ENCODE measurements at regions not wholly inside any gene's neighbourhood (a gene's known extent, or its start where the extent isn't known, plus 50 kb on each side); places are given as distances from the start of the nearest gene placed in this dataset.

DNA sequence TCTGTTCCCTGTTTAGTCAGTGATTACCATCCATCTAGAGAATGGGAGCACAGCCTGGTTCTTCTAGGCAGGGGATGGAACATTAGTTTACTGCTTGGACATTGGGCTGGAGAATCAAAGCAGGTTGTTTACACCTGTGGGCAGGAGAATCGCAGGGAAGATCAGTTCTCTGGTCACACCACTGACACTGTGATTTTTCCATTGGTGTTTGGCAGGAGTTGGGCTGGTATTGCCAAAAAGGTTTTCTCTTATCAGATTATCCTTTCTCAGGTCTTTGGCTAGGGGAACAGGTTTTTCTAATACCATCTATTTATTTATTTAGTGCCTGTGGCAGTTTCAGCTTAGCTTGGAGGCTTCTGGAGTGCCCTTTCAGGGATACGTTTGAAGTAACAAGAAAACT lies 219.3 kb upstream of the GRIN3A start:
- Histone ChIP-seq H3K79me2 (replicated peaks; ENCODE audit: insufficient read depth, low read length) (no peaks in the 10 kb centered on the region), H3K4me2 (ENCODE audit: low read length) (no peak overlapping the region), H3K9me2 (ENCODE audit: insufficient read depth, low read length) (no peaks in the 10 kb centered on the region), H3K27ac (ENCODE audit: low read length) (no peak overlapping the region), H3K36me3 (ENCODE audit: insufficient read depth, low read length) (no peaks in the 10 kb centered on the region), H3K9me3 (ENCODE audit: low read length) (no peaks in the 10 kb centered on the region), H2AFZ (ENCODE audit: low read depth, low read length) (no peak overlapping the region), H4K20me1 (ENCODE audit: insufficient read depth) (no peaks in the 10 kb centered on the region), H3K9ac (ENCODE audit: low read length) (no peak overlapping the region), H3F3A (ENCODE audit: insufficient read depth, low read length, poor library complexity, severe bottlenecking) (no peaks in the 10 kb centered on the region), H3K4me3 (ENCODE audit: low read length) (no peak overlapping the region), H3K27me3 (ENCODE audit: insufficient read depth, low read depth, low read length) (no peaks in the 10 kb centered on the region)
- TF ChIP-seq, protein P1, sequence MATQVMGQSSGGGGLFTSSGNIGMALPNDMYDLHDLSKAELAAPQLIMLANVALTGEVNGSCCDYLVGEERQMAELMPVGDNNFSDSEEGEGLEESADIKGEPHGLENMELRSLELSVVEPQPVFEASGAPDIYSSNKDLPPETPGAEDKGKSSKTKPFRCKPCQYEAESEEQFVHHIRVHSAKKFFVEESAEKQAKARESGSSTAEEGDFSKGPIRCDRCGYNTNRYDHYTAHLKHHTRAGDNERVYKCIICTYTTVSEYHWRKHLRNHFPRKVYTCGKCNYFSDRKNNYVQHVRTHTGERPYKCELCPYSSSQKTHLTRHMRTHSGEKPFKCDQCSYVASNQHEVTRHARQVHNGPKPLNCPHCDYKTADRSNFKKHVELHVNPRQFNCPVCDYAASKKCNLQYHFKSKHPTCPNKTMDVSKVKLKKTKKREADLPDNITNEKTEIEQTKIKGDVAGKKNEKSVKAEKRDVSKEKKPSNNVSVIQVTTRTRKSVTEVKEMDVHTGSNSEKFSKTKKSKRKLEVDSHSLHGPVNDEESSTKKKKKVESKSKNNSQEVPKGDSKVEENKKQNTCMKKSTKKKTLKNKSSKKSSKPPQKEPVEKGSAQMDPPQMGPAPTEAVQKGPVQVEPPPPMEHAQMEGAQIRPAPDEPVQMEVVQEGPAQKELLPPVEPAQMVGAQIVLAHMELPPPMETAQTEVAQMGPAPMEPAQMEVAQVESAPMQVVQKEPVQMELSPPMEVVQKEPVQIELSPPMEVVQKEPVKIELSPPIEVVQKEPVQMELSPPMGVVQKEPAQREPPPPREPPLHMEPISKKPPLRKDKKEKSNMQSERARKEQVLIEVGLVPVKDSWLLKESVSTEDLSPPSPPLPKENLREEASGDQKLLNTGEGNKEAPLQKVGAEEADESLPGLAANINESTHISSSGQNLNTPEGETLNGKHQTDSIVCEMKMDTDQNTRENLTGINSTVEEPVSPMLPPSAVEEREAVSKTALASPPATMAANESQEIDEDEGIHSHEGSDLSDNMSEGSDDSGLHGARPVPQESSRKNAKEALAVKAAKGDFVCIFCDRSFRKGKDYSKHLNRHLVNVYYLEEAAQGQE (IDR thresholded peaks at IDR 0.05; ENCODE audit: borderline replicate concordance) = no peak
- TF ChIP-seq, protein P2, sequence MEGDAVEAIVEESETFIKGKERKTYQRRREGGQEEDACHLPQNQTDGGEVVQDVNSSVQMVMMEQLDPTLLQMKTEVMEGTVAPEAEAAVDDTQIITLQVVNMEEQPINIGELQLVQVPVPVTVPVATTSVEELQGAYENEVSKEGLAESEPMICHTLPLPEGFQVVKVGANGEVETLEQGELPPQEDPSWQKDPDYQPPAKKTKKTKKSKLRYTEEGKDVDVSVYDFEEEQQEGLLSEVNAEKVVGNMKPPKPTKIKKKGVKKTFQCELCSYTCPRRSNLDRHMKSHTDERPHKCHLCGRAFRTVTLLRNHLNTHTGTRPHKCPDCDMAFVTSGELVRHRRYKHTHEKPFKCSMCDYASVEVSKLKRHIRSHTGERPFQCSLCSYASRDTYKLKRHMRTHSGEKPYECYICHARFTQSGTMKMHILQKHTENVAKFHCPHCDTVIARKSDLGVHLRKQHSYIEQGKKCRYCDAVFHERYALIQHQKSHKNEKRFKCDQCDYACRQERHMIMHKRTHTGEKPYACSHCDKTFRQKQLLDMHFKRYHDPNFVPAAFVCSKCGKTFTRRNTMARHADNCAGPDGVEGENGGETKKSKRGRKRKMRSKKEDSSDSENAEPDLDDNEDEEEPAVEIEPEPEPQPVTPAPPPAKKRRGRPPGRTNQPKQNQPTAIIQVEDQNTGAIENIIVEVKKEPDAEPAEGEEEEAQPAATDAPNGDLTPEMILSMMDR (IDR thresholded peaks at IDR 0.05; ENCODE audit: poor library complexity, severe bottlenecking) = no peak
- TF ChIP-seq MXI1 (conservative IDR thresholded peaks at IDR 0.05; ENCODE audit: poor library complexity, severe bottlenecking) (no peak), TAF1 (IDR thresholded peaks at IDR 0.05; ENCODE audit: low read depth) (no peak), EZH2 (IDR thresholded peaks at IDR 0.05; ENCODE audit: borderline replicate concordance, insufficient read depth, low read length, poor library complexity, severe bottlenecking) (no peak), RAD21 (conservative IDR thresholded peaks at IDR 0.05) (no peak), SMC3 (conservative IDR thresholded peaks at IDR 0.05; ENCODE audit: poor library complexity) (no peak), EP300 (conservative IDR thresholded peaks at IDR 0.05; ENCODE audit: poor library complexity, severe bottlenecking) (no peak), POLR2AphosphoS5 (IDR thresholded peaks at IDR 0.05) (no peak)

DNA sequence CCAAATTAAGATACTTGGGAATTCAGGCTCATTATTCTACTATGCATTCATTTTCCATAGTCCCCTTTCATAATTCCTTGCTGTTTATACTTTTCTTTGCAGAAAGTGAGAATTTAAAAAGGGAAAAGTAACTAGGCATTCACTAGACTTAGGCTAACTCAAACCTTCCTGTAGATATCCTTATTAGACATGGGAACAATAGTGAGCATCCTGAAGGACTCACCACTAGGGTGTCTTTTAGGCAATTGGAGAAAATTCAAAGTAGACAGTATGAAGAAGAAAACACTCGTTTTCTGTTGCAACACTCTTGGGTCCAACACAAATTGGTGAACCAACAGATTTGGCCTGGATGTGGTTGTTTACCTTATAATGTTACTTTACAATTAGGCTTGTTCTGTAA lies 213.2 kb upstream of the GRIN3A start:
- H3K4me3 ChIP-seq (ENCODE audit: low read length) = no peak overlapping the region
- H3K79me2 ChIP-seq (replicated peaks; ENCODE audit: insufficient read depth, low read length) = no peaks in the 10 kb centered on the region
- no peaks in the 10 kb centered on the region for H3K9me2 ChIP-seq (ENCODE audit: insufficient read depth, low read length)
- no peaks in the 10 kb centered on the region for H3K9me3 ChIP-seq (ENCODE audit: low read length)
- no peaks in the 10 kb centered on the region for H3F3A ChIP-seq (ENCODE audit: insufficient read depth, low read length, poor library complexity, severe bottlenecking)
- H4K20me1 ChIP-seq (ENCODE audit: insufficient read depth) = no peaks in the 10 kb centered on the region
- TF ChIP-seq RAD21 (conservative IDR thresholded peaks at IDR 0.05) (no peak), EZH2 (IDR thresholded peaks at IDR 0.05; ENCODE audit: borderline replicate concordance, insufficient read depth, low read length, poor library complexity, severe bottlenecking) (no peak), MXI1 (conservative IDR thresholded peaks at IDR 0.05; ENCODE audit: poor library complexity, severe bottlenecking) (no peak), TAF1 (IDR thresholded peaks at IDR 0.05; ENCODE audit: low read depth) (no peak), POLR2AphosphoS5 (IDR thresholded peaks at IDR 0.05) (no peak), EP300 (conservative IDR thresholded peaks at IDR 0.05; ENCODE audit: poor library complexity, severe bottlenecking) (no peak), SMC3 (conservative IDR thresholded peaks at IDR 0.05; ENCODE audit: poor library complexity) (no peak)
- TF ChIP-seq, protein P2 (IDR thresholded peaks at IDR 0.05; ENCODE audit: poor library complexity, severe bottlenecking) = no peak
- TF ChIP-seq, protein P1 (IDR thresholded peaks at IDR 0.05; ENCODE audit: borderline replicate concordance) = no peak
- H3K4me2 ChIP-seq (ENCODE audit: low read length) = no peak overlapping the region
- H3K27ac ChIP-seq (ENCODE audit: low read length) = no peak overlapping the region
- no peak overlapping the region for H3K9ac ChIP-seq (ENCODE audit: low read length)
- H3K36me3 ChIP-seq (ENCODE audit: insufficient read depth, low read length) = no peaks in the 10 kb centered on the region
- H3K27me3 ChIP-seq (ENCODE audit: insufficient read depth, low read depth, low read length) = no peaks in the 10 kb centered on the region
- H2AFZ ChIP-seq (ENCODE audit: low read depth, low read length) = no peak overlapping the region

Measured in neural cell (in vitro differentiated cells).